ENCODE measurements at regions not wholly inside any gene's neighbourhood (a gene's known extent, or its start where the extent isn't known, plus 50 kb on each side); places are given as distances from the start of the nearest gene placed in this dataset.

DNA sequence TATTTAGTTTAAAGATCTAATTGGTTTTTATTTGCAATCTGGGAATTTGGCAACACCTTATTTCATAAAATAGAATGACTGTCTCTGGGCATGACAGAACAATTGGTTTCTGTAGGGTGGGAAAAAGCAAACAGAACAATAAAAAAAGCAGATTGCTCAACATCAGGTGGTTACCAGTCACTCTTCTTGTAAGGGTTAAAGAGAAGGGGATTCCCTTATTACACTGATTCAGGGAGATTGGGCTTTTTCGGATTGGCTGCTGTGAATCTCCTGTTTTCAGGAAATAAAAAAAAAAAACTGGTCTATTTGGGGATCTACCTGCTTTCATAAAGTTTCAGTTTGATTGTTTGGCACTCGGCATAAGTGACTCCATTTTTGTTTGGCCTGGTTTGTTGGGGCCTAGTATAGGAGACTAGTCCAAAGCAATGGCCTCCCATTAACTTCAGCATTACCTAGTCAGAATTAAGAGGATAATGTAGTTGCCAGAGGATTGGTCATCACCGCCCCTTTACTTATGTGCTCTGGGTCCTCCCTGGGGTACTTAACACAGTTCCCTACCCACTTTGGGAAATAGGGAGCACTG lies 380.5 kb downstream of the IDS start:
- no peak overlapping the region for H3K27ac ChIP-seq
- no peak overlapping the region for H3K4me3 ChIP-seq
- TF ChIP-seq, protein P1, sequence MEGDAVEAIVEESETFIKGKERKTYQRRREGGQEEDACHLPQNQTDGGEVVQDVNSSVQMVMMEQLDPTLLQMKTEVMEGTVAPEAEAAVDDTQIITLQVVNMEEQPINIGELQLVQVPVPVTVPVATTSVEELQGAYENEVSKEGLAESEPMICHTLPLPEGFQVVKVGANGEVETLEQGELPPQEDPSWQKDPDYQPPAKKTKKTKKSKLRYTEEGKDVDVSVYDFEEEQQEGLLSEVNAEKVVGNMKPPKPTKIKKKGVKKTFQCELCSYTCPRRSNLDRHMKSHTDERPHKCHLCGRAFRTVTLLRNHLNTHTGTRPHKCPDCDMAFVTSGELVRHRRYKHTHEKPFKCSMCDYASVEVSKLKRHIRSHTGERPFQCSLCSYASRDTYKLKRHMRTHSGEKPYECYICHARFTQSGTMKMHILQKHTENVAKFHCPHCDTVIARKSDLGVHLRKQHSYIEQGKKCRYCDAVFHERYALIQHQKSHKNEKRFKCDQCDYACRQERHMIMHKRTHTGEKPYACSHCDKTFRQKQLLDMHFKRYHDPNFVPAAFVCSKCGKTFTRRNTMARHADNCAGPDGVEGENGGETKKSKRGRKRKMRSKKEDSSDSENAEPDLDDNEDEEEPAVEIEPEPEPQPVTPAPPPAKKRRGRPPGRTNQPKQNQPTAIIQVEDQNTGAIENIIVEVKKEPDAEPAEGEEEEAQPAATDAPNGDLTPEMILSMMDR (IDR thresholded peaks at IDR 0.05), result no peak
- TF ChIP-seq EZH2phosphoT487 (IDR thresholded peaks at IDR 0.05), result no peak
- no peak for TF ChIP-seq EZH2 (IDR thresholded peaks at IDR 0.05)
- no peaks in the 10 kb centered on the region for H3K27me3 ChIP-seq
- H4K20me1 ChIP-seq (ENCODE audit: low read depth), result no peaks in the 10 kb centered on the region
- H3K36me3 ChIP-seq, result no peaks in the 10 kb centered on the region
- DNase-seq (ENCODE audit: low spot score), result no peak
- Mint-ChIP-seq H3K9me3 (peaks cover 2% of the 10 kb centered on the region), H3K4me1 (peaks cover 17% of the 10 kb centered on the region), H3K27ac (no peak overlapping the region), H3K27me3 (ENCODE audit: insufficient read depth, low read depth) (peaks cover 2% of the 10 kb centered on the region), H3K36me3 (no peaks in the 10 kb centered on the region), H3K4me3 (no peak overlapping the region)
- no peaks in the 10 kb centered on the region for H3K9me3 ChIP-seq (ENCODE audit: low read depth)
- H3F3A ChIP-seq (ENCODE audit: low read depth), result no peaks in the 10 kb centered on the region
- no peaks in the 10 kb centered on the region for H3K79me2 ChIP-seq (ENCODE audit: low read depth)
- H3K4me1 ChIP-seq, result no peaks in the 10 kb centered on the region
- H3K9ac ChIP-seq, result no peak overlapping the region
- H2AFZ ChIP-seq (replicated peaks), result no peak overlapping the region
- no peak overlapping the region for H3K4me2 ChIP-seq

DNA sequence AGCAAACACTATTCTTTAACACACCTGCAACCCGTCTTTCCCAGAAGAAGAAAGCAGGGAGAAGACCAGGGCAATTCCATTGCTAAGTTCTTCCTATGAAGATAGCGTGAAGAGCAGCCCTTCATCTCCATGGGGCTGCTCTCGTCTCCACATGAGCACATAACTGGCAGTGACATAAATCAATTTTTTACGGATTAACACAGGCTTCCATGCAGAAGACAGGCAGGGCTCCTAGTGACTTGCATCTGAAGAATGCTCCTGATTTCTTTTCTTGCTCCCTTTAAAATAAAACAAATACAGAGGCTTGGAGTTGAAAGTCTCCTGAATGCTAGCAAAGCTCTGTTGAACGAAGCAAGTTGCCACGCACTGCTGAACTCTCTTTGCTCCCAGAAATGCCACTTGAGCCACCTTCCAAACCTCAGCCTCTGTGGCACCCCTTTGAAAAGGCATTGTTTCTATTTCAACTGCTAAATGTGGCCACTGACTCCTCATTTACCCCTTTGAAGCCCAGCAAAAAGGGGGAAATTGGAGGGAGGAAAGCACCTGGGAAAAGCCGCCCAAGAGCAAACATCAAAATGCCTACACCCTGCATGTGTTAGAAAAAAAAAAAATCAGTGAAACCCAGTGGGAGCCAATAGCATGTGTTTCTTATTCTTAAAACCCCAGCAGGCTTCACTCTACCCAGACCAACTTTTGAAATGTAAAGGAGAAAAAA lies 383.7 kb downstream of the IDS start:
- no peak overlapping the region for H3K4me3 ChIP-seq
- no peaks in the 10 kb centered on the region for H3K79me2 ChIP-seq (ENCODE audit: low read depth)
- Mint-ChIP-seq H3K4me1 (peaks cover 17% of the 10 kb centered on the region), H3K27ac (no peak overlapping the region), H3K27me3 (ENCODE audit: insufficient read depth, low read depth) (peaks cover 2% of the 10 kb centered on the region), H3K9me3 (peaks cover 2% of the 10 kb centered on the region), H3K36me3 (no peaks in the 10 kb centered on the region), H3K4me3 (no peak overlapping the region)
- H3K9ac ChIP-seq, result no peak overlapping the region
- no peaks in the 10 kb centered on the region for H3K4me1 ChIP-seq
- no peaks in the 10 kb centered on the region for H3F3A ChIP-seq (ENCODE audit: low read depth)
- TF ChIP-seq EZH2 (IDR thresholded peaks at IDR 0.05) (no peak), EZH2phosphoT487 (IDR thresholded peaks at IDR 0.05) (no peak)
- TF ChIP-seq, protein P1 (IDR thresholded peaks at IDR 0.05), result no peak
- H4K20me1 ChIP-seq (ENCODE audit: low read depth), result no peaks in the 10 kb centered on the region
- H3K27me3 ChIP-seq, result no peaks in the 10 kb centered on the region
- no peak overlapping the region for H3K4me2 ChIP-seq
- no peak overlapping the region for H2AFZ ChIP-seq (replicated peaks)
- no peaks in the 10 kb centered on the region for H3K36me3 ChIP-seq
- no peak overlapping the region for H3K27ac ChIP-seq
- DNase-seq (ENCODE audit: low spot score), result no peak
- H3K9me3 ChIP-seq (ENCODE audit: low read depth), result no peaks in the 10 kb centered on the region

DNA sequence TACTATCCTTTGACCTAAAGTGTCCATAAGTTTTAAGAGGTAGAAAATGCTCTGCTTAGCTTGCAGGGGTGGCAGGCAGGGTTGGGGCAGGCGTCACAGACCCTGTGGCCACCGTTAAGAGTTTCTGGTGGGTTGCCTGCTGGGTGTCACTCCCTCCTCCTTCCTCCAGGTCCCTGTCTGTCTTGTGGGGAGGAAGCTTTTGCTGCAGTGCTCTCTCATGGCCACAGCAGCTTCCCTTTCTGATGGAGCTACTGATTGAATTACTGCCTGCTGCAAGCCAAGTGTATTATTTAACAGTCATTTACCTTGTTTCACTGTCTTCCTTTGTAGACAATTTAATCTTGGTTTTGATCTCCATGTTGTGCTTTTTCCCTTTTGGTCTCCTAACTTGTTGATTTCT lies 384.6 kb downstream of the IDS start:
- peaks cover 17% of the 10 kb centered on the region for H3K4me1 Mint-ChIP-seq

DNA sequence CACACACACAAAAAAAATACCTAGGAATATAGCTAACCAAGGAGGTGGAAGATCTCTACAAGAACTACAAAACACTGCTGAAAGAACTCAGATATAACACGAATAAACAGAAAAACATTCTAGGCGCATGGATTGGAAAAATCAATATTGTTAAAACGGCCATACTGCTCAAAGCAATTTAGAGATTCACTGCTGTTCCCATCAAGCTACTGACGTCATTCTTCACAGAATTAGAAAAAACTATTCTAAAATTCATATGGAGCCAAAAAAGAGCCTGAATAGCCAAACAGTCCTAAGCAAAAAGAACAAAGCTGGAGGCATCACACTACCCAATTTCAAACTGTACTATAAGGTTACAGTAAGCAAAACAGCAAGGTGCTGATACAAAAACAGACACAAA lies 390.2 kb downstream of the IDS start:
- Histone ChIP-seq H3K9me3 (ENCODE audit: low read depth) (peaks cover under 1% of the 10 kb centered on the region), H3K4me2 (no peak overlapping the region), H3K27ac (no peak overlapping the region), H3F3A (ENCODE audit: low read depth) (no peaks in the 10 kb centered on the region), H2AFZ (replicated peaks) (no peak overlapping the region), H3K27me3 (no peaks in the 10 kb centered on the region), H3K9ac (no peak overlapping the region), H3K36me3 (no peaks in the 10 kb centered on the region), H3K79me2 (ENCODE audit: low read depth) (no peaks in the 10 kb centered on the region), H4K20me1 (ENCODE audit: low read depth) (no peaks in the 10 kb centered on the region), H3K4me3 (no peak overlapping the region), H3K4me1 (no peaks in the 10 kb centered on the region)
- Mint-ChIP-seq H3K36me3 (no peaks in the 10 kb centered on the region), H3K27ac (no peak overlapping the region), H3K9me3 (peaks cover 20% of the 10 kb centered on the region), H3K4me1 (no peaks in the 10 kb centered on the region), H3K4me3 (no peak overlapping the region), H3K27me3 (ENCODE audit: insufficient read depth, low read depth) (no peaks in the 10 kb centered on the region)
- TF ChIP-seq EZH2phosphoT487 (IDR thresholded peaks at IDR 0.05) (no peak), EZH2 (IDR thresholded peaks at IDR 0.05) (no peak)
- TF ChIP-seq, protein P1 (IDR thresholded peaks at IDR 0.05), result no peak
- DNase-seq (ENCODE audit: low spot score), result no peak

More for the DNA sequence above, 384.6 kb downstream of the IDS start:
- H3K9me3 Mint-ChIP-seq, result peaks cover 2% of the 10 kb centered on the region
- peaks cover 2% of the 10 kb centered on the region for H3K27me3 Mint-ChIP-seq (ENCODE audit: insufficient read depth, low read depth)
- Histone ChIP-seq H4K20me1 (ENCODE audit: low read depth) (no peaks in the 10 kb centered on the region), H3K27ac (no peak overlapping the region), H3K9ac (no peak overlapping the region), H2AFZ (replicated peaks) (no peak overlapping the region), H3K4me3 (no peak overlapping the region), H3K27me3 (no peaks in the 10 kb centered on the region), H3F3A (ENCODE audit: low read depth) (no peaks in the 10 kb centered on the region), H3K79me2 (ENCODE audit: low read depth) (no peaks in the 10 kb centered on the region), H3K36me3 (no peaks in the 10 kb centered on the region), H3K9me3 (ENCODE audit: low read depth) (no peaks in the 10 kb centered on the region), H3K4me2 (no peak overlapping the region), H3K4me1 (no peaks in the 10 kb centered on the region)
- H3K4me3 Mint-ChIP-seq, result no peak overlapping the region
- no peak for TF ChIP-seq EZH2 (IDR thresholded peaks at IDR 0.05)
- DNase-seq (ENCODE audit: low spot score), result no peak
- no peak overlapping the region for H3K27ac Mint-ChIP-seq
- H3K36me3 Mint-ChIP-seq, result no peaks in the 10 kb centered on the region

All from neural progenitor cell (in vitro differentiated cells).